SK-N-SH (cell line): ENCODE measurements at regions not wholly inside any gene's neighbourhood (a gene's known extent, or its start where the extent isn't known, plus 50 kb on each side); places are given as distances from the start of the nearest gene placed in this dataset.

Experiments used
- CTCF ChIA-PET: fragments of 300-600, 350-600 bp; formaldehyde crosslinking; extraction: SDS; loops from one replicate; lab custom pipeline; 2021; lab: Yijun Ruan, JAX
- POLR2A ChIA-PET: fragments of 350-600 bp; sonication (Branson Sonifier 250); formaldehyde crosslinking; extraction: SDS; loops from one replicate; lab custom pipeline; 2020; ENCODE audit warnings: antibody characterized with exemption, inconsistent platforms; lab: Yijun Ruan, JAX
- DNase-seq: peaks from one replicate; pipeline ENCODE4 v3.0.0; 2012
- H2AFZ ChIP-seq: fragments of 200-600 bp; sonication (generic); 2 replicates; pipeline ENCODE4 v1.8.1; 2016; ENCODE audit warnings: antibody characterized with exemption, mild to moderate bottlenecking, low read depth
- H3F3A ChIP-seq: fragments of 200-600 bp; sonication (generic); replicated peaks from 2 replicates; pipeline ENCODE3; 2016; ENCODE audit warnings: antibody characterized with exemption, mild to moderate bottlenecking; ENCODE audit not compliant: insufficient read depth
- H3K27ac ChIP-seq, 2 experiments: fragments of 200-500 bp in 1 of 2; fragments of 200-600 bp in 1 of 2; sonication (Bioruptor generic) in 1 of 2; sonication (generic), shearing (Covaris generic) in 1 of 2; 2 replicates each; pipeline versions ENCODE4 v1.5.1 to v1.6.1; 2014 to 2016; ENCODE audit warnings: low read depth in 2 of 2, inconsistent platforms in 1 of 2, low read length in 1 of 2, mild to moderate bottlenecking in 1 of 2, mixed read lengths in 1 of 2
- H3K27me3 ChIP-seq: fragments of 200-600 bp; sonication (generic), shearing (Covaris generic); 2 replicates; pipeline ENCODE4 v1.6.1; 2016; ENCODE audit warnings: mixed run types; ENCODE audit not compliant: insufficient read depth
- H3K36me3 ChIP-seq, 2 experiments: fragments of 200-500 bp in 1 of 2; fragments of 200-600 bp in 1 of 2; sonication (Bioruptor generic) in 1 of 2; sonication (generic) in 1 of 2; replicated peaks in 1 of 2; 2 replicates each; pipeline versions ENCODE3 to v1.5.1; 2014 to 2016; ENCODE audit warnings: low read length in 1 of 2, mild to moderate bottlenecking in 1 of 2; ENCODE audit not compliant: insufficient read depth in 2 of 2, control insufficient read depth in 1 of 2
- H3K4me1 ChIP-seq, 2 experiments: fragments of 200-500 bp in 1 of 2; fragments of 200-600 bp in 1 of 2; sonication (Bioruptor generic) in 1 of 2; sonication (generic), shearing (Covaris generic) in 1 of 2; 2 replicates each; pipeline versions ENCODE4 v1.5.1 to v1.6.1; 2014 to 2016; ENCODE audit warnings: low read depth in 1 of 2, low read length in 1 of 2, mixed run types in 1 of 2; ENCODE audit not compliant: insufficient read depth in 2 of 2, control insufficient read depth in 1 of 2
- H3K4me2 ChIP-seq: fragments of 200-600 bp; sonication (generic), shearing (Covaris generic); 2 replicates; pipeline ENCODE4 v1.6.1; 2017; ENCODE audit warnings: mixed run types
- H3K4me3 ChIP-seq, 2 experiments: fragments of 200-500 bp in 1 of 2; fragments of 200-600 bp in 1 of 2; sonication (Bioruptor generic) in 1 of 2; sonication (generic), shearing (Covaris generic) in 1 of 2; 2 replicates each; pipeline versions ENCODE4 v1.5.1 to v1.8.1; 2014 to 2016; ENCODE audit warnings: low read depth in 2 of 2, inconsistent platforms in 1 of 2, low read length in 1 of 2, mild to moderate bottlenecking in 1 of 2, mixed read lengths in 1 of 2, moderate library complexity in 1 of 2
- H3K79me2 ChIP-seq: fragments of 200-600 bp; sonication (generic); 2 replicates; pipeline ENCODE4 v1.8.1; 2017; ENCODE audit warnings: mild to moderate bottlenecking; ENCODE audit not compliant: insufficient read depth
- H3K9ac ChIP-seq: fragments of 200-600 bp; sonication (generic); 2 replicates; pipeline ENCODE4 v1.6.1; 2017; ENCODE audit warnings: mixed run types
- H3K9me2 ChIP-seq: fragments of 200-600 bp; sonication (generic); 2 replicates; pipeline ENCODE4 v1.6.1; 2017; ENCODE audit warnings: mixed run types
- H3K9me3 ChIP-seq: fragments of 200-600 bp; sonication (generic); 2 replicates; pipeline ENCODE4 v1.6.1; 2017; ENCODE audit warnings: mixed run types, mild to moderate bottlenecking, moderate library complexity
- H4K20me1 ChIP-seq: fragments of 200-600 bp; sonication (generic); 2 replicates; pipeline ENCODE4 v1.6.1; 2017; ENCODE audit warnings: mild to moderate bottlenecking, mixed run types; ENCODE audit not compliant: insufficient read depth
- CTCF ChIP-seq: fragments of 200-600 bp; sonication (generic); IDR thresholded peaks from 2 replicates; pipeline ENCODE4 v1.6.1; 2017; ENCODE audit warnings: antibody characterized with exemption, mild to moderate bottlenecking, moderate library complexity
- EZH2phosphoT487 ChIP-seq: fragments of 200-600 bp; sonication (generic); IDR thresholded peaks from 2 replicates; pipeline ENCODE4 v1.6.1; 2017; ENCODE audit warnings: low read depth, mixed run types, mild to moderate bottlenecking, antibody characterized with exemption, moderate library complexity, borderline replicate concordance
- FOSL2 ChIP-seq: IDR thresholded peaks from 2 replicates; pipeline ENCODE4 v1.4.0; 2012; ENCODE audit warnings: low read depth, mild to moderate bottlenecking, moderate library complexity, borderline replicate concordance
- GABPA ChIP-seq: IDR thresholded peaks from 2 replicates; pipeline ENCODE4 v1.4.0; 2012; ENCODE audit warnings: low read depth, mild to moderate bottlenecking
- JUND ChIP-seq: IDR thresholded peaks from 2 replicates; pipeline ENCODE4 v1.4.0; 2012
- MAX ChIP-seq: IDR thresholded peaks from 2 replicates; pipeline ENCODE4 v1.4.0; 2012; ENCODE audit warnings: low read depth
- MEF2A ChIP-seq: IDR thresholded peaks from 2 replicates; pipeline ENCODE4 v1.4.0; 2012; ENCODE audit warnings: low read depth, borderline replicate concordance
- NRF1 ChIP-seq: IDR thresholded peaks from 2 replicates; pipeline ENCODE4 v1.6.1; 2012; ENCODE audit warnings: low read depth, mild to moderate bottlenecking, low read length
- REST ChIP-seq: IDR thresholded peaks from 2 replicates; pipeline ENCODE4 v1.6.1; 2012; ENCODE audit warnings: mild to moderate bottlenecking, low read depth, low read length, moderate library complexity
- RXRA ChIP-seq: IDR thresholded peaks from 2 replicates; pipeline ENCODE4 v1.4.0; 2012; ENCODE audit warnings: low read depth, mild to moderate bottlenecking, borderline replicate concordance
- TCF12 ChIP-seq: IDR thresholded peaks from 2 replicates; pipeline ENCODE4 v1.4.0; 2012
- USF1 ChIP-seq: IDR thresholded peaks from 2 replicates; pipeline ENCODE4 v1.4.0; 2012; ENCODE audit warnings: low read depth, borderline replicate concordance
- USF2 ChIP-seq: fragments of 150-350 bp; IDR thresholded peaks from 2 replicates; pipeline ENCODE4 v1.6.1; 2017; ENCODE audit warnings: antibody characterized with exemption, low read length, low read depth, borderline replicate concordance
- YY1 ChIP-seq: IDR thresholded peaks from 2 replicates; pipeline ENCODE4 v1.4.0; 2012; ENCODE audit warnings: low read depth, mild to moderate bottlenecking
- ZBTB33 ChIP-seq: IDR thresholded peaks from 2 replicates; pipeline ENCODE4 v1.4.0; 2012; ENCODE audit warnings: low read depth, borderline replicate concordance
- WGBS: methylation state at CpG from one replicate; pipeline ENCODE4 v1.1.6; 2017; ENCODE audit warnings: low lambda C conversion rate; 5-methylcytosine and 5-hydroxymethylcytosine counted together

GRCh38 chr1:90277270-90277669 is 282.4 kb downstream of the ZNF326 start:
- no peak overlapping the region for H3K4me3 ChIP-seq
- no peaks in the 10 kb centered on the region for H3K79me2 ChIP-seq
- ChIA-PET POLR2A (no interaction called here), CTCF (no interaction called here)
- no peak overlapping the region for H2AFZ ChIP-seq
- no peaks in the 10 kb centered on the region for H3K9me2 ChIP-seq
- no peak overlapping the region for H3K27ac ChIP-seq
- no peak for DNase-seq
- no peak overlapping the region for H3K9ac ChIP-seq
- TF ChIP-seq NRF1: no peak
- TF ChIP-seq ZBTB33: no peak
- no peak for TF ChIP-seq REST
- TF ChIP-seq JUND: no peak
- TF ChIP-seq EZH2phosphoT487: no peak
- TF ChIP-seq GABPA: no peak
- no peak for TF ChIP-seq RXRA
- no peak for TF ChIP-seq MAX
- TF ChIP-seq USF1: no peak
- no peak for TF ChIP-seq YY1
- no peak for TF ChIP-seq FOSL2
- H3K9me3 ChIP-seq: no peaks in the 10 kb centered on the region
- H3K36me3 ChIP-seq: no peaks in the 10 kb centered on the region
- H4K20me1 ChIP-seq: no peaks in the 10 kb centered on the region
- no peak overlapping the region for H3K4me2 ChIP-seq
- no peaks in the 10 kb centered on the region for H3F3A ChIP-seq
- H3K27me3 ChIP-seq: no peaks in the 10 kb centered on the region; the same call in 1 of the 2 replicates
- H3K4me1 ChIP-seq: no peaks in the 10 kb centered on the region; a peak in 1 of 4 replicates

- Histone ChIP-seq H3K9me2 (no peaks in the 10 kb centered on the region), H3K27me3 (no peaks in the 10 kb centered on the region; the same call in 1 of the 2 replicates), H3K4me2 (no peak overlapping the region), H3K27ac (no peak overlapping the region), H3K9ac (no peak overlapping the region), H3K79me2 (no peaks in the 10 kb centered on the region), H4K20me1 (no peaks in the 10 kb centered on the region), H3K36me3 (no peaks in the 10 kb centered on the region), H2AFZ (no peak overlapping the region), H3K4me3 (no peak overlapping the region), H3K9me3 (no peaks in the 10 kb centered on the region), H3K4me1 (no peaks in the 10 kb centered on the region; a peak in 1 of 4 replicates), H3F3A (no peaks in the 10 kb centered on the region)
- POLR2A ChIA-PET: no interaction called here
- TF ChIP-seq TCF12: no peak
- no peak for TF ChIP-seq JUND
- TF ChIP-seq ZBTB33: no peak
- TF ChIP-seq USF2: no peak
- no peak for TF ChIP-seq CTCF
- no peak for TF ChIP-seq MAX
- no peak for TF ChIP-seq RXRA
- TF ChIP-seq MEF2A: no peak
- CTCF ChIA-PET: no interaction called here
- WGBS: 0% methylated on average over 5 of the region's 5 CpGs
- no peak for DNase-seq
These were observed 279.5 kb downstream of the ZNF326 start for GRCh38 chr1:90274376-90274775.
